GM19397 (cell line): ENCODE measurements at regions not wholly inside any gene's neighbourhood (a gene's known extent, or its start where the extent isn't known, plus 50 kb on each side); places are given as distances from the start of the nearest gene placed in this dataset.

Experiments used
- ATAC-seq: cut with Tn5 transposase; IDR thresholded peaks from one replicate; pipeline ENCODE4 v1.9.1; 2021; ENCODE audit warnings: mild to moderate bottlenecking, moderate library complexity; ENCODE audit not compliant: unreplicated experiment

DNA sequence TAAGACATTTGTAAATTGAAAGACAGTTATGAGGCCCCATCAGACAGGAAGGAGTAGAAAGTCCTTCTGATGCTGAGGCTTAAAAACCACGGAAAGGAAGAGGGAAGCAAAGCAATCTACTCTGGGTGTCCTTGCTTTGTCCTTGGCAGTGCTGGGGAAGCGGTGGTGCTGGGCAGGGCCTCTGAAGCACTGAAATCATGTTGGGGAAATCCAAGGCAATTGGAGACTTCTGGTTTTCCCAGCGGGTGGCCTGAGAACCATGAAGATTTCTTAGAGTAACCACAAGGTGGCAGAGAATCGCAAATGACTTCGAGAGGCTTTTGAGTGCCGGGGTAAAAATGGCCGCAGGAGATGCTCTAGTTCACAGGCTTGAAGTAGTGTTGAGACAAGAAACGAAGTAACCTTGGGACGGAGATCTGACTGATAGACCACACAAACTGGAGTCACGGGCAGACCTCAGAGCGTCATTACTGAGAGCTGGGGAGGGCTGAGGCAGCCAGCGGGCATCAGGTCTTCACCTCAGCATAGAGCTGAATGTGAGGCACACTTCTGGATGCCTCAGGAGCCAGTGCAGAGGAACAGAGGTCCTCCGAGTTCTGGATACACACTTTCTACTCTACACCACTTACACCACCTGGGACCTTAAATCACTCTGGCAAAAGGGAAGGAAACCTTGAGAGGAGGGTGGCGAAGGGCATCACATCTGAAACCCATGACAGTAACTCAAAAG lies 130.7 kb upstream of the GPRIN3 start:
- ATAC-seq: peak; percentile 78

DNA sequence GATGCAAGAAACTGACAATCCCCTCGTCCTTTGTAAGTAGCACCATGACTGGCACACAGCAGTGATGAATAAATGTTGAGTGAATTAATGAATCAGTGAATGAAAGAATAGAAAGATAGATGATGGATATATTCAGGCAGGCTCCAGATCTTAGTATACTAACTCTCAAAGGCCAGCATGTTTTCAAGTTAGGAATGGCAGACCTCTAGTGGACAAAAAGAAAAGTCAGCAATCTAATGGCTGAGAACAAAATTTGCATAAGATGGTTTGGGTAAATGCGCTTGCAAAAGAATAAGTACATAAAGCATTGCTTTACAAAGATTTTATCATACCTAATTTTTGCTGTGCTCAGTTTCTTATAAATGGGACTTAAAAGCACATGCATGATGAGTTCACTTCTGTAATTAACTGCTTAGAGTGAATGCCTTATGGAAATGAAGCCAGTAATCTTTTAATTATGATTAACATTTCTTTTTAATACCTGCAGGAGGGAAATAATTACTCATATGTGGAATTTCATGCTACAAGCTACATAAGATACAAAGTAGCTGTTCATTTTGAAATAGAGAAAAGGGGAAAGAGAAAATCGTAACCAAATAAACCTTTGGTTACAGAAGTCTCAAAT lies 126.9 kb upstream of the GPRIN3 start:
- peak; percentile 60 for ATAC-seq

DNA sequence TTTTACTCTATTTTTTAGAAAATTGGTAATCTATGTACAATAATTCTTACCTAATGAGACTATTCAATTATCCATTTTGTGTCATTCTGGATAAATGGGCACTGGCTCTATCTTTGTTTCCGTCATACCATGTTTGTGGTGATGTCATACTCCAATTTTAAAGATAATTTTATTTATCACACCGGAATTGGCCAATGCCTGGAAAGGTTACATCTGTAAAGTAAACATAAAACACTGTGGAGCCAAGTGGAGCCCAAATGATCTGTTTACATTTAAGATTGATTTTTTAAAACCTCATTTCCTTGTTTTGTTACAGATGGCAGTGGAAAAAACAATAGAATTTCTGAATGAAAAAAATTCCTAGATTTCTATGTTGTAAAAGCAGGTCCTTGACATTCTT lies 120.2 kb upstream of the GPRIN3 start:
- ATAC-seq: no peak

DNA sequence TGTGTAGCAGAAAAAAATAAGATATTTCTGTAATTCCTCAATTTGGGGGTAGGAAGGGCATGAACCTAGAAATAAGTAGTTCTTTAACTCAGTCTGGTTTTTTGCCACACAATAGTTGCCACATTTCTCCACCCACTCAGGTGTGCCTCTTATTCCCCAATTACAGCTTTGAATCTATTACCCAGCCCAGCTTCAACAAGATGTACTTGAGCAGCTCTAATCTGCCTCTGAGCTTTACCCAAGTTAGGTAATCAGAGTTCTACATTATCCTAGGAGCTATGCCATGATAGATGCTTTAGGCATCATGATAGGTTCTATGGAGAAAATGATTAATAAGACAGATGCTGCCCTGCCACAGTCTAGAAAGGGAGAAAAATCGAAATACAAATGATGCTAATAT lies 117.4 kb upstream of the GPRIN3 start:
- no peak for ATAC-seq

DNA sequence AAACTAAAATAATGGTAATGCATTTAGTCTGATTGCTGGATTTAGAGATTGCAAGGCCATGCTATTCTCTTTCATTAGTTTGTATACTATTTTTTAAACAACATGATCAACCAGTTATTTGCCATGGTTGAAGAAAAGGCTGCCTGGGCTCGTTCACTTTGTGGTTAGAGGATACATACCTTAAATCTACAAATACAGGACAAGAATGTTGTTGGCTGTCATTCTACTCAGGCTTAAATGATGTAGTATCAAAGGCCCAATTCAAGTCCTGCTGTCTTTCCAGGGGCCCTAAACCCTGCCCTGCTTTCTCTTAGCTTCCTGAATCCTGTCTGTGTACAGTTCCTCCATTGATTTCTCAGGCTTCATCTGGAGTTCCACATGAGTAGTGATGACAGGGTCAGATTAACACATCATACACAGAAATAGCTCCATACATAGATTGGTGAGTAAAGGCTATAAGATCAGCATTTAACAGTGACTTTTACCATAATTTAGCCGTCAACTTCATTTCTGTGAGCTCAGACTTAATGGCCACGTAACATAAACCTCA lies 114.9 kb upstream of the GPRIN3 start:
- ATAC-seq: no peak

DNA sequence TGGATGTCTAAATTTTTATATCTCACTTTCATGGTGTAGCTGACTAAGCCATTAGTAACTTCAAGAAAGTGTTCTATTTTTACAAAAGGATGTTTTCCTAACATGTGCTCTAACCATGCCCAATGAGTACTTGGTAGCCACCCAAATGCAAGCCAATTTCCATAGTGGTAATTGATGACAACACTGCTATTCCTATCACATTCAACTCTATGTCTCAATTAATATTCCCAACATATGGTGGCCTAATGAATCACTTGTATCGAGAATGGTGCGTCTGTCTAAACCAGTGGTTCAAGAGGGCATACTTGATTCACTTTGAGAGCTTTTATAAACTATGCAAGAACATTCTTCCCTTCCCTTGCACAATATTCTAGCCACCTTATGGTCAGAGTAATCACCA lies 112.9 kb upstream of the GPRIN3 start:
- no peak for ATAC-seq

DNA sequence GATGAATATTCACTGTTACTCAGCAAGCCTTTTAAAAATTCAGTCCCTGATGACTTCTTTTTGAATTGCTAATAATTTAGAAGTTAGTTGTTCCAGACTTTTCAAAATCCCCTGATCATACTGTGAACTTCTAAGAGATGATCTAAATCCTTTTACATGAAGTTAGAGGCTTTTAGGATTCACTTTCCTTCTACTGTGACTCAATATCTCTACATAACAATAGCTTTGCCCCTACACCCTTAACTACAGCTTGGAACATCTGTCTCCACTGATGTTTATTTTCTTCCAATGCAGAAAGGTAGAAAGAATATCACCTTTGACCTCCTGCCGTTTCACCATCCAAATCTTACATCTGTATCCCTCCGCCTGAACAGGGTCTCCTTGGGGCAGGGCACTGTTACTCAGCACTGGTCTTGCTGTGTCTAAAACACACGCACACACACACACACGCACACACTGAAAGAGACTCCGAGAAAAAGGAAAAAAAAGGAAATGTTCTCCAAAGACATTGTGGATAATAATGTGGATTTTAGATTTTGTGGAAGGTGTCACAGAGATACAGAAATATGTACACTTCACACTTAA lies 111.6 kb upstream of the GPRIN3 start:
- ATAC-seq: no peak

DNA sequence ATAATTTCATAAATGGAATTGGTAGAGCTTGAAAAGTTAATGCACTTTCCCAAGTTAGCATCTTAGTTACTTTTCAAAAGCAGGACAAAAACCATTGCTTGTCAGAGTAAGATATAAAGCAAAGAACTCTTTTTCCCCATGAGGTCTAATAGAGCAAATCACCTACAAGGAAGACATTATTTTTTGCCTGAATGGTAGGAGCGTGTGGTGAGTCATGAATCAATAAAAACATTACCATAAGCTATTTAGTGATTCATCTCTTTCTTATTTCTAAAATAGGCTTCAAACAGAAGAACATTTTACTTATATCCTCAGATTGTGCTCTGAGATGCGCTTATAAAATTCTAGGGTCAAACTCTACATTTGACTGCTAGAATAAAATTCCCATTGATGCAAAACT lies 109.4 kb upstream of the GPRIN3 start:
- ATAC-seq: no peak

DNA sequence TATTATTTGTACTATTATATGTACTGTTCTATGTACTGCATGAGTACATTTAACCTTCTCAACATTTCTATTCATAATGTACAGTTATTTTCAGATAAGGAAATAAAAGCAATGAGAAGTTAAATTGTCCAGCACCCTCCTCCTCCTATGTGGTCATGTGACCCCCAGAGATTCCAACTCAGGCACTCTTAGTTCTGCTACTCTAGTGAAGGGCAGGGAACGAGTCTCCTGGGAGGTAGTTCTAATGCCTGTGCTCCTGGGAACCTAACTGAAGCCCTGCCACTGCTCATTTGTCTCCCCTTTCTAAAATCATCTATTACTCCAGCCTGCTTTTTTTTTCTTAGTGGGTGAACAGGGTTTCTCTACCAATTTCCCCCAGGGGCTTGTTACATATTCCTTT lies 105.9 kb upstream of the GPRIN3 start:
- no peak for ATAC-seq

DNA sequence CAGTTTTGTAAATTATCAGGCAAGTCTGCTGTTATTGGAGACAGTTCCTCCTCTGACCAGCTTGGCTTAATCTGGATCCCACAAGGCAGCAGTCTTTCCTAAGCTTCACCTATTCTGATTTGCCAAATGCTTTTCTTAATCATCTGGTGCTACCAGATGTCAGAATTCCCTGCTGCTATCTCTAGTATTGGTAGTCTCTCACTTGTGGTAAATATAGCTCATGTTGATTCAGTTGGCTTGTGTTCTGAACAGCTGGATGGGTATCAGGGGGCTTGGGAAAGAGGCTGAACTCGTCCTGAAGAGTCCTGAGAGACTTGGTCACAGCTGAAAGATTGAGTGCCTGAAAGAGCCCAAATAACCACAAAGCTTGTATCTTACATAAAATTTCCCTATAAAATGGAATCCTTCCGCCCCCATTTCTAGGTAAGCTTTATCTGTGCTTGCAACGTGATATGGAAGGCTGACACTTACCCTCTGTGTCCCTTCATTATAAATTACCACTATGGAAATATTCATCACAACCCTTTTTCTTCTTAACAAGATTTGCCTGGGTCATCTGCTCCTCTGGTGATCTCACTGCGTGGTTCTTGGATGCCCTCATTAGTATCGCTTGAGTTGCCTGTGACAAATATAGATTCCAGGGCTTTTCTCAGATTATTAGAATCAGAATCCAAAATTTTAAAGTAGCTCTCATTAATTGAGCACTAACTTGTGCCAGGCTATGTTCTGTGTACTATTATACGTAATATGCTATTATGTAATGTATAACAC lies 104.1 kb upstream of the GPRIN3 start:
- no peak for ATAC-seq

DNA sequence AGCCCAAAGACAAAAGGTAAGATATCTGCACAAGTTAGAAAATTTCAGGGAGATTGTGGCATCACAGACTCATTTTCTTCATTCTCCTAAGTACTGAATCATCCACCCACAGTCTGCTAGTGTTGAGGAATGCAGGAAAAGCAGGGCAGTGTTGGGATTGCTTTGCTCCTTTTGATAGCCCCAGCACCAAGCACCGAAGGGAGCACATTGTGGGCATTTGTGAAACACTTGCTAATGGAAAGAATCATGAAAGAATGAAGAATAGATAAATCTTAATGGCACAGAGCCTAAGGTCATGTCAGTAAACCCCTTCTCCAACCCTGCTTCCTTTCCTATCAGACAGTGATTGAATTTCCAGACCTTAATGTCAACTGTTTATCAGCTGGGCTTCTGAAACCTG lies 103.1 kb upstream of the GPRIN3 start:
- no peak for ATAC-seq

DNA sequence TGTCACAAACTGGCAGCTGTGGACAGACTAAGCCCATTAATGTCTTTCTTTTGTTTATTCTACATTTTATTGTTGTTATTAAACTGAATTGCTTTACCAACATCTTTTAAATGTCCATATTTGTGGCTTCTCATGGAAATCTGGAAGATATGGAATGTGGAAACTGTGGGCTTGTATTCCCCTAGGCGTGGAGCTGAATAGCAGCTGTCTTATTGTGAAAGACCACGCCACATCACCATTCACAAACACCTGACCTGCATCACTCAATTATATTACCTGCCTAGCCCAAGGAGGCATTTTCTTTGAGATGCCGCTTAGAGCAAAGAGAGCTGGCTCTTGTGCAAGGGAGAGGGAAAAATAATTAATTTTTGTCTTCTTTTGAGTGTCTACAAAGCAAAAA lies 96.9 kb upstream of the GPRIN3 start:
- ATAC-seq: no peak

DNA sequence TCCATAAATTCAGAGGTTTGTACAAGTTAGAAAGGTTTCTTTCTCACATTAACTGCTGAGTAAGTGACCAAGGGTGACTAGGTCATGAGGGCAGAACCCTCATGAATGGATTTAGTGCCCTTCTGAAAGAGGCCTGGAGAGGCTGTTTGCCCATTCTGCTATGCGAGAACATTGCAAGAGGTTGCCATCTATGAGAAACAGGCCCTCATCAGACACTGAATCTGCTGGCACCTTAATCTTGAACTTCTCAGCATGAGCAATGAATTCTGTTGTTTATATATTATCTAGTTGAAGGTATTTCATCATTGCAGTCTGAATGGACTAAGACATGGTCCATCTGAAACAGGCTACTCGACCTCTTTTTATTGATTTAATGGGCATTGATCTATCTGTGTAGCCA lies 96.2 kb upstream of the GPRIN3 start:
- ATAC-seq: no peak

DNA sequence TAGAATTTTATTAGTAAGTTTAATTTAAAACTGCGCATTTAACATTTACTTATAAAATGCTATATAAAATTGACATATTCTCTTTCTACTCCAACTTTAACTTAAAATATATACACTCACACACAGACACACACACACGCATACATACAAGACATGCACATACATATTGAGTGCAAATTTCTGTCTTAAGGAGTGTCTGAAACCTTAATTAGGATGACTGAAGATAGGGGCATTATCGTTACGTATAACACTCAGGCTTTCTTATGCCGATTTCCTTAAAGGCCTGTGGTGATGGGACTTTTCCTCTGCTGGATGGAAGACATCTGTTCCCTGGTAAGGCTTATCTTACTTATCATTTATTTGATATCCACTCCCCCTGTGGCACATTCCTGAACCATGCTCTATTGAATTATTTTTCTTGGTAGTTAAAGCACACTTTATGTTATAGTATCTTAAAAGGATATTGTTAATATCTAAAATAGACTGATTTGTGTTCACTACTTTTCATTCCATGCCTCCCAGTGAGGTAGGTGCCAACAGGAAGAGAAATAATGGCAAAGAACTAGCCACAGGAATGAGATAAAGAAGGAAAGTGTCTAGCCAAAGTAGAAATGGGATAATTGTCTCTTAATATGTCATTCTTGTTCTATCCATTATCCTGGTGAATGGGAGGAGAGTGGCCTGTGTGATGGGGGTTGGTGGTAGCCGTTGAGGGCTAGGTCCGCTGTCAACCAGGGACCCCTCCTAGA lies 92.9 kb upstream of the GPRIN3 start:
- no peak for ATAC-seq

DNA sequence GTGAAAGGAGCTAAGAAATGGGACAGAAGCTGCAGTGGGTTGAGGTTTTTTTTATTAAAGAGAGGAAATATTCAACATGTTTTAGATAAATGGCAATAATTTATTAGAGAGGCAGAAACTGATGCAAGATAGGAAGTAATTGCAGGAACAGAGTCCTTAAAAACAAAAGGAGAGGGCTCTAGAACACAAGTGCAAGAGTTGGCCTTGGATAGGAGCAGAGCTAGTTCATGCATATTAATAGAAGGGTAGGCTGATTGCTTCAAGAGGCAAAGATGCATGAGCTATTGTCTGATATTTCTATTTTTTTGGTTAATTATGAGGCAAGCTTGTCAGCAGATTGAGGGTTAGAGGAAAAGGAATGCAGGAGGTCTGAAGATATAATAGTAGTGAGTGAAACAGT lies 91.0 kb upstream of the GPRIN3 start:
- no peak for ATAC-seq

DNA sequence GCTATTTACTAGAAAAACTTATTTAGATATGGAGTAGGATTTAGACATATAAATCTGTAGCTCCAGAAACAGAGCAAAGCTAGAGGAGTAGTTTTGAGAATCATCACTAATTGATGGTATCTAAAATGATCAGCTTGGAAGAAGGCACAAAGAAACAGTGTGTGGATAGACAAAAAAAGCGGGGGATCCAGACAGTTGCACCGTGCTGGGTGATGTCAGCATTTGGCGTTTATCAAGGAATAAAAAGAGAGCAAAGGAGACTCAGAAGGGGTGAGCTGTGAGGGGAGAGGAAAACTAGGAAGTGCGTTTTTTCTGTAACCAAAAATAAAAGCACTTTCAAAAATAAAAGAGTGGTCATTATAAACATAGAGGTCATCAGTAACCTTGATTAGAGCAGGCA lies 90.5 kb upstream of the GPRIN3 start:
- ATAC-seq: no peak

DNA sequence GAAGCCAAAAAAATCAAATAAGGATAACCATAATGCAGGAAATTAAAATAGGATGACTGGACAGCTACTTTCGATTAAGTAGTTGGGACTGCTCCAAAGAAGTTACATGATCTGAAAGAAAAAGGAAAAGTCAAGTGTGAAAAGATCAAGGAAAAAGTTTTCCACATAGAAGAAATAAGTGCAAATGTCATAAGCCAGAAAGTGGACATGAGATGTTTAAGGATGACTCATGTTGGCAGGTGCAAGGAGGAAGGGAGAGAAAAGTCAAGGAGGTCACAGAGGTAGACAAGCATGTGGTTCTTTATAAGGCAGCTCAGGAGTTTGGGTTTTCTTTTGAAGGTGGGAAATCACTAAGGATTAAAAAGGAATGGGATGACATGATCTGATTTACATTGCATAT lies 89.8 kb upstream of the GPRIN3 start:
- ATAC-seq: no peak

DNA sequence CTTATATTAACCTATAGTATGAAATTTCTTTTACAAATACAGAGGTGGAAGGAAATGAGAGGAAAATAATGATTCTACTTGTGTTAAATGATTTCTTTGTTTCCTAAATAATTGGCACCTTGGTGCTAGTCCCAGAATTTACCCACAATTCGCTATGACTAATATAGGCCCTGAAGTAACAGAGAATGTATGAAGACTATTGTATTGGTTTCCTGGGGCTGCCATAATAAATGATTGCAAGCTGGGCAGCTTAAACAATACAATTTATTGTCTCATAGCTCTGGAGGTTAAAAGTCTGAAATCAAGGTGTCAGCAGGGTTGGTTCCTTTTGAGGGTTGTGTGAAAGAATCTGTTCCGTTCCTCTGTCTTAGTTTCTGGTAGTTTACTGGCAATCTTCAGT lies 74.8 kb upstream of the GPRIN3 start:
- no peak for ATAC-seq

DNA sequence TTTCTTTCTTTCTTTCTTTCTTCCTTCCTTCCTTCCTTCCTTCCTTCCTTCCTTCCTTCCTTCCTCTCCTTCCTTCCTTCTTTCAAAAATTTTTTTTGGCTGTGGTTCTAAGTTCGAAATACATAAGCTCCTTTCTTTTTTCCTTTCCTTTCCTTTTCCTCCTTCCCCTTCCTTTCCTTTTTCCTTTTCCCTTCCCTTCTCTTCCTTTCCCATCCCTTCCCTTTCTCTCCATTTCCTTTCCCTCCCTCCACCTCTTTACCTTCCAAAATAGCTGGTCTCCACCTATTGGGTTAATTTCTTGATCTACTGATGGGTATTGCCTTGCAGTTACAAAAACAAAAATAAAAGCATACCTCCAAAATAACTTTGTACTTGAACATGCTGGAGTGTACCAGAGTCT lies 73.4 kb upstream of the GPRIN3 start:
- ATAC-seq: no peak

DNA sequence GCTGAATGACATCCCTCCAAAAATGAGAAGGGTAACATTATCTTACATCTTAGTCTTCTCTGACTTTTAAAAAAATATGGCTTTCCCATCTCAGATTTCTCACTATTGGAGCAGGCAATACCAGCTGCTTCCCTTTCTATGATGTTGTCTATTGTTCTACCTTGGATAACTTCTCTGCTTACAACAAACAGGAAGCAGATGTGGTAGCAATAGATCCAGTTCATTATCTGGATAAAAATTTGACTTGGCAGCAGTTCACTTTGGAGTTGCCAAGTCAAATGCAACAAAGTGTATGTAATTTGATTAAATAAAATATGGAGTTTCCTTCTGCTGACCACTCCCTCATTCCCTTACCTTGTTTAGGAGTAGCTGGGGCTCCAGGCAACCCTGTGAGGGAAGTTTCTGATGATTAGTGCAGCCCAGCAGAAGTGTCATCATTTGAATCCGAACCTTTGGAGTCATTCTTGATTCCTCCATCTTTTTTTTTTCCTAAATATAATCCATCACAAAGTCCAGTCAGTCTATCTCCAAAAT lies 72.0 kb upstream of the GPRIN3 start:
- no peak for ATAC-seq

DNA sequence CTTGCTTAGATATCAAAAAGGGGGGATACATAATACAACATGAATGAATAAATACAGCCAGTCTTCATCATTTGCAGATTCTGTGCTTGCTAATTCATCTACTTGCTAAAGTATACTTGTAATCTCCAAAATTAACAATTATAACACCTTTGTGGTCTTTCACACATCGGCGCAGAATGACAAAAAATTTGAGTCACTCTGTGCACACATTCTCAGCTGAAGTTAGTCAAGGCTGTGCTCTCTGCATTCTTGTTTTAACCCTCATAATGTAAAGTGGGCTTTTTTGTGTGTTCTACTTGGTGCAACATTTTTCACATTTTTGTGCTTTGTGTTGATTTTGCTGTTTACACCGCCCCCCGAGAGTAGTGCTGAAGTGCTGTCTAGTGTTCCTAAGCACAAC lies 65.8 kb upstream of the GPRIN3 start:
- no peak for ATAC-seq
